GM12878 (cell line): ENCODE measurements at regions not wholly inside any gene's neighbourhood (a gene's known extent, or its start where the extent isn't known, plus 50 kb on each side); places are given as distances from the start of the nearest gene placed in this dataset.

ENCODE experiments used
- CBFB ChIP-seq: IDR thresholded peaks from 2 replicates; pipeline ENCODE4 v1.6.1; 2016; ENCODE audit warnings: antibody characterized with exemption, low read depth
- CREB1 ChIP-seq: IDR thresholded peaks from 2 replicates; pipeline ENCODE4 v1.6.1; 2012; ENCODE audit warnings: low read depth, mild to moderate bottlenecking, inconsistent platforms
- CREM ChIP-seq: IDR thresholded peaks from 2 replicates; pipeline ENCODE4 v1.6.1; 2014; ENCODE audit warnings: antibody characterized with exemption, low read depth
- CTCF ChIP-seq, 3 experiments: IDR thresholded peaks in 2 of 3; conservative IDR thresholded peaks in 1 of 3; 2 replicates each; pipeline ENCODE4 v1.5.1; 2011; ENCODE audit warnings: low read depth in 3 of 3, low read length in 3 of 3, mild to moderate bottlenecking in 3 of 3, control low read depth in 2 of 3, moderate library complexity in 2 of 3, inconsistent platforms in 1 of 3, mixed read lengths in 1 of 3; ENCODE audit not compliant: control insufficient read depth in 2 of 3, insufficient read depth in 1 of 3; ENCODE audit errors: extremely low read depth in 1 of 3
- ETV6 ChIP-seq, 2 experiments: fragments of 450-650 bp in 1 of 2; IDR thresholded peaks in 1 of 2; conservative IDR thresholded peaks in 1 of 2; 2 replicates each; pipeline ENCODE4 v1.6.1; 2014; ENCODE audit warnings: antibody characterized with exemption in 1 of 2, borderline replicate concordance in 1 of 2, low read depth in 1 of 2, mild to moderate bottlenecking in 1 of 2, moderate library complexity in 1 of 2
- JUNB ChIP-seq: IDR thresholded peaks from 2 replicates; pipeline ENCODE4 v1.6.1; 2016; ENCODE audit warnings: antibody characterized with exemption, mild to moderate bottlenecking
- PAX5 ChIP-seq: IDR thresholded peaks from 2 replicates; pipeline ENCODE4 v1.6.1; 2011; ENCODE audit warnings: low read depth, low read length, borderline replicate concordance
- SPI1 ChIP-seq: IDR thresholded peaks from 2 replicates; pipeline ENCODE4 v1.6.1; 2011; ENCODE audit warnings: low read depth, mild to moderate bottlenecking, low read length, moderate library complexity, borderline replicate concordance; ENCODE audit not compliant: insufficient read depth
- TCF12 ChIP-seq: IDR thresholded peaks from 2 replicates; pipeline ENCODE4 v1.6.1; 2011; ENCODE audit warnings: low read depth, mild to moderate bottlenecking, low read length
- TF ChIP-seq, protein P1 (sequence below): IDR thresholded peaks from 2 replicates; pipeline ENCODE4 v1.6.1; 2012; ENCODE audit warnings: low read depth, low read length, improper control_type of control experiment

DNA sequence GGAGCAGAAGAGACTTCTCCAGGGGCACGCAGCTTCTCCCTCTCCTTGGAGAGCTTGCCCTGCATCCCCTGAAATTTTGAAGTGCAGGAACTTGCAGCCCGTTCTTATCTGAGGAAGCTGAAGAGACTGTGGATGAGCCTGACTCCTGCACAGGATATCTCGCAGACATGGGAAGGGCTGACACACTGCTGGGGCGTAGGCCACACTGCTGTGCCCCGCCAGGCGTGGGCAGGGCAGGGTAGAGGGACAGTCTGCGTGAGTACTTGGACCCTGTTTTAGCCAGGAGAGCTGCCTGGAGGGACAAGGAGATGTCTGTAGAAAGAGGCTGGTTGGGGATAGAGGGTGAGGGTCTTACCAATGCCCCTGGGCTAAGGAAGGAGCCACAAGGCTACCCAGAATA, 353.7 kb upstream of the NBEA start:
- no peak for TF ChIP-seq CREM
- TF ChIP-seq CTCF (IDR thresholded peaks at IDR 0.05 in 2 of 3, conservative IDR thresholded peaks at IDR 0.05 in 1 of 3; ENCODE audit: control insufficient read depth in 2 of 3, extremely low read depth in 1 of 3, insufficient read depth in 1 of 3, low read depth in 3 of 3, low read length in 3 of 3), result no peak
- no peak for TF ChIP-seq JUNB
- no peak for TF ChIP-seq SPI1
- no peak for TF ChIP-seq ETV6 (conservative IDR thresholded peaks at IDR 0.05 in 1 of 2, IDR thresholded peaks at IDR 0.05 in 1 of 2; ENCODE audit: borderline replicate concordance in 1 of 2, low read depth in 1 of 2)
- TF ChIP-seq PAX5, result no peak
- TF ChIP-seq TCF12, result no peak
- no peak for TF ChIP-seq CREB1
- TF ChIP-seq CBFB, result no peak
- TF ChIP-seq, protein P1, sequence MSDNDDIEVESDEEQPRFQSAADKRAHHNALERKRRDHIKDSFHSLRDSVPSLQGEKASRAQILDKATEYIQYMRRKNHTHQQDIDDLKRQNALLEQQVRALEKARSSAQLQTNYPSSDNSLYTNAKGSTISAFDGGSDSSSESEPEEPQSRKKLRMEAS, result no peak
